Hepatocyte (in vitro differentiated cells): ENCODE measurements at regions not wholly inside any gene's neighbourhood (a gene's known extent, or its start where the extent isn't known, plus 50 kb on each side); places are given as distances from the start of the nearest gene placed in this dataset.

Experiments used
- EZH2 ChIP-seq: fragments of 200-600 bp; sonication (generic); IDR thresholded peaks from 2 replicates; pipeline ENCODE4 v1.6.1; 2016; ENCODE audit warnings: antibody characterized with exemption, mild to moderate bottlenecking, borderline replicate concordance
- EZH2phosphoT487 ChIP-seq: fragments of 200-600 bp; sonication (generic); IDR thresholded peaks from one replicate; pipeline ENCODE4 v1.6.1; 2018; ENCODE audit warnings: antibody characterized with exemption, mild to moderate bottlenecking, low read depth, moderate library complexity; ENCODE audit not compliant: unreplicated experiment, severe bottlenecking

DNA sequence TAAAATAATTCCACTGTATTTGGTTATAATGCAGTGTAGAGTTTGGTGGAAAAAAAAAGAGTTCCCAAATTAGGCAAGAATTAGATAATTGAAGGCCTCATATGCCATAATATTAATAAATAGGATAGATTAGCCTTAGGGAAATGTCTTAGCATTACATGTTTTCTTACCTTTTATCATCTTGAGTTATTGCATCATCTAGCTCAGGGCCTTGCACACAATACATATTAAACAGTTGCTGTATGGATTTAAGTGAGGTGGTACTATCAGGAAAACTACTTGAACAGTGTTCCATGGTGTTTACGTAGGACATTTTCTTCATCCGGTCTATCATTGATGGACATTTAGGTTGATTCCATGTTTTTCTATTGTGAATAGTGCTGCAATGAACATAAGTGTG, 419.4 kb downstream of the EPHA5 start:
- TF ChIP-seq EZH2 (no peak), EZH2phosphoT487 (no peak)
